ENCODE measurements at regions not wholly inside any gene's neighbourhood (a gene's known extent, or its start where the extent isn't known, plus 50 kb on each side); places are given as distances from the start of the nearest gene placed in this dataset.

DNA sequence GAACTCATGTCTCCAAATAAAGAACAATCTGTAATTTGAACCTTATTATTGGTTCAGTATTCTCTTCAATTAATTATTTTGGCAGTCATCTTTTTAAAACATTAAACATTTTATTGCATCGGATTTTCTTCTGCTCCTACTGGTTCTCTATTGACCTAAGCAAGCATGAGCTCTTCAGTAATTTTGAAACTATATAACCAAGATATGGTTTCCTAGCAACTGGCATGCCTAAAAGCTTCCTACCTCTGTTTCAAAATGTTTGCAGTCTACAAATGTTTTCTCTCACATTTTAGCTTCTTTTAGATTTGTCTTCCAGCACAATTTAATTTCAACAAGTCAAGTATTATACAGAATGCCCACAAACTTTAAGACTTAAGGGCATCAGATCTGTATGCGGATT lies 371.3 kb downstream of the GPM6A start:
- DNase-seq = no peak
- Mint-ChIP-seq H3K4me1 (ENCODE audit: low read depth) (no peaks in the 10 kb centered on the region), H3K4me3 (no peak overlapping the region), H3K27ac (no peak overlapping the region), H3K9me3 (no peaks in the 10 kb centered on the region), H3K27me3 (no peaks in the 10 kb centered on the region), H3K36me3 (no peaks in the 10 kb centered on the region)
- intact Hi-C loops (cut with micrococcal nuclease) = no loop called here
- ChIA-PET CTCF (no interaction called here), POLR2A (no interaction called here)

DNA sequence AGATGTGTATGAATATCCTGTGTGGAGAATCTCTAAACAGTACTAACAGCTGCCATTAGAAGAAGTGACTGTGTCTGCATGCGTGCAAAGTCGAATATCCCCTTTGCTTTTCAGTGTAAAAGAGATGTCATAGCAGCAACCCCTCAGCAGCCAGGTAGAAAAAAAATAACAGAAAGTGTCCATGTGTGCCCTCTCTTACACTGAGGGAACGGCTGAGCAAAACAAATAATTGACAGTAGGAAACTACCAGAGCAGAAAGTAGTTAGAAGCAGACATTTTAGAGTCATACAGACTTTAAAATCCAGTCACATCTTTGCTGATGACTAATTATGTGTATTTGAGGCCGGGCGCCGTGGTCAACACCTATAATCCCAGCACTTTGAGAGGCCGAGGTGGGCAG lies 370.8 kb downstream of the GPM6A start:
- DNase-seq = no peak
- no peaks in the 10 kb centered on the region for H3K4me1 Mint-ChIP-seq (ENCODE audit: low read depth)
- ChIA-PET POLR2A (no interaction called here), CTCF (no interaction called here)
- H3K27me3 Mint-ChIP-seq = no peaks in the 10 kb centered on the region
- no peak overlapping the region for H3K27ac Mint-ChIP-seq
- intact Hi-C loops (cut with micrococcal nuclease) = no loop called here
- H3K36me3 Mint-ChIP-seq = no peaks in the 10 kb centered on the region
- no peak overlapping the region for H3K4me3 Mint-ChIP-seq
- no peaks in the 10 kb centered on the region for H3K9me3 Mint-ChIP-seq

DNA sequence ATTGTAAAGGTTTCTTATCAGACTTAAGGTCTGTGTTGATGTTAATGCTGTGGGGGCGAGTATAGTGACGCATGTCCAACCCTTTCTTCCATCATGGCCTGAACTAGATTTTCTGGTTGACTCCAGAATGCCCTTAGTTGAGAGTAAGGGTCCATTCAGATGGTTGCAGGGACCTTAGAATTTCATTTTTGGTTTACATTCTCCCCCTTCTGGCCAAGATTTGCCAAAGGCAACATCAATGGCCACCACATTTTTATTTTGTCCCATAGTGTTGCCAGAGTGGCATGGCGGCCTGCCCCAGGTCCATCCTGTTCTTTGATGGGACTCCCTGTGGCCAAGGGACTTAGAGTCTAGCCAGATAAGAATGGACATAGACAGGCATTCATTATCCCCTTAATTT lies 368.5 kb downstream of the GPM6A start:
- ChIA-PET POLR2A (no interaction called here), CTCF (no interaction called here)
- Mint-ChIP-seq H3K27ac (no peak overlapping the region), H3K4me1 (ENCODE audit: low read depth) (no peaks in the 10 kb centered on the region), H3K36me3 (no peaks in the 10 kb centered on the region), H3K4me3 (no peak overlapping the region), H3K27me3 (no peaks in the 10 kb centered on the region), H3K9me3 (no peaks in the 10 kb centered on the region)
- intact Hi-C loops (cut with micrococcal nuclease) = no loop called here
- DNase-seq = no peak

DNA sequence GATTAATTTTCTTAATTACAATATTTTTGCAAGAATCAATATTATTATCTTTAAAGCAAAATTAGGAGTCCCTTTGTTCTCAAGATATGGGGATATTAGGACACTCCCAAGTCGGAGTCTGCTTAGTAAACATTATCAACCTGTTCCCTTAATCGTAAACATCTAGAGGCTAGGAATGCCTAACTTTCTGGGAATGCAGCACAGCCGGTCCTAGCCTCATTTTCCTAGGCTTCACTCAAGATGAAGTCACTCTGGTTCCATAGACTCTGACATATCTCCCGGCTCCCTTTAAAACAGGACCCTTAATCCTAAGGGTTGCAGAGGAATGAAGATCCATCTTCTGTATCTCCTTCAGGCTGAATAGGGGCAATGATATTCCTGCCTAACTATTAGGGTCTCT lies 367.6 kb downstream of the GPM6A start:
- Mint-ChIP-seq H3K36me3 (no peaks in the 10 kb centered on the region), H3K4me3 (no peak overlapping the region), H3K27ac (no peak overlapping the region), H3K27me3 (no peaks in the 10 kb centered on the region), H3K4me1 (ENCODE audit: low read depth) (no peaks in the 10 kb centered on the region), H3K9me3 (no peaks in the 10 kb centered on the region)
- intact Hi-C loops (cut with micrococcal nuclease) = no loop called here
- ChIA-PET POLR2A (no interaction called here), CTCF (no interaction called here)
- DNase-seq = no peak

DNA sequence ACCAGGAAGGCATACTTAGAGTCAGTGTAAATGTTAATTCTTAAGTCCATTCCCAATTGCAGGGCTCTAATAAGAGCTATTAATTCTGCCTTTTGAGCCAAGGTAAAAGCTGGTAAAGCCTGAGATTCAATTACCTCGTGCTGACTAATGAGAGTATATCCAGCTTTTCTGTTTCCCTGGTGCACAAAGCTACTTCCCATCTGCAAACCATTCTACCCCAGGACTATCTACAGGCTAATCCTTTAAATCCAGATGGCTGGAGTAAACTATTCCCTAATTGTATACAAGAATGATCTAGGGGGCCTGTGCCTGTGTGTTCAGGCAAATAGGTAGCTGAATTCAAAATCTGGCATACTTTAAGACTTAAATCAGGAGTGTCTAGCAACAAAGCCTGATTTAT lies 365.0 kb downstream of the GPM6A start:
- Mint-ChIP-seq H3K9me3 (no peaks in the 10 kb centered on the region), H3K27ac (no peak overlapping the region), H3K4me1 (ENCODE audit: low read depth) (no peaks in the 10 kb centered on the region), H3K27me3 (no peaks in the 10 kb centered on the region), H3K4me3 (no peak overlapping the region), H3K36me3 (no peaks in the 10 kb centered on the region)
- intact Hi-C loops (cut with micrococcal nuclease) = no loop called here
- ChIA-PET POLR2A (no interaction called here), CTCF (no interaction called here)
- DNase-seq = no peak

DNA sequence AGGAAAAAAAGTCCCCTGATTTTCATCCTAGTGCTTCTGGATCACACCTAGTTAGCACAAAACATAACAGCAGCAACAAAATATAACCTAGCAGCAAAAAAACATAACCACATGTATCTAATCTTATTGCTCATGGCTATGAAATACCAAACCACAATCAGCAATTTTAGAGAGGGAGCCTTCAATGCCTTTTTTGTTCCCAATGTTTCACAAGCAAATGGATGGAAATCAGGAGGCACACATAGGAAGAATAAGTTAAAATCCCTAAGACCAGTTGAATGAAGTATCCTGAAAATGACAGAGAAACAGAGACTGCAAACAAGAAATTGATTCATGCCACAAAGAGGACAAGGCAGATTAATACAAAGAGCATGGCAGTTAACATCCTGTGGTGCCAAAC lies 361.6 kb downstream of the GPM6A start:
- no peak overlapping the region for H3K27ac Mint-ChIP-seq
- H3K4me3 Mint-ChIP-seq = no peak overlapping the region
- DNase-seq = no peak
- POLR2A ChIA-PET = no interaction called here
- H3K4me1 Mint-ChIP-seq (ENCODE audit: low read depth) = no peaks in the 10 kb centered on the region
- CTCF ChIA-PET = no interaction called here
- no peaks in the 10 kb centered on the region for H3K9me3 Mint-ChIP-seq
- intact Hi-C loops (cut with micrococcal nuclease) = no loop called here
- H3K27me3 Mint-ChIP-seq = no peaks in the 10 kb centered on the region
- H3K36me3 Mint-ChIP-seq = no peaks in the 10 kb centered on the region

DNA sequence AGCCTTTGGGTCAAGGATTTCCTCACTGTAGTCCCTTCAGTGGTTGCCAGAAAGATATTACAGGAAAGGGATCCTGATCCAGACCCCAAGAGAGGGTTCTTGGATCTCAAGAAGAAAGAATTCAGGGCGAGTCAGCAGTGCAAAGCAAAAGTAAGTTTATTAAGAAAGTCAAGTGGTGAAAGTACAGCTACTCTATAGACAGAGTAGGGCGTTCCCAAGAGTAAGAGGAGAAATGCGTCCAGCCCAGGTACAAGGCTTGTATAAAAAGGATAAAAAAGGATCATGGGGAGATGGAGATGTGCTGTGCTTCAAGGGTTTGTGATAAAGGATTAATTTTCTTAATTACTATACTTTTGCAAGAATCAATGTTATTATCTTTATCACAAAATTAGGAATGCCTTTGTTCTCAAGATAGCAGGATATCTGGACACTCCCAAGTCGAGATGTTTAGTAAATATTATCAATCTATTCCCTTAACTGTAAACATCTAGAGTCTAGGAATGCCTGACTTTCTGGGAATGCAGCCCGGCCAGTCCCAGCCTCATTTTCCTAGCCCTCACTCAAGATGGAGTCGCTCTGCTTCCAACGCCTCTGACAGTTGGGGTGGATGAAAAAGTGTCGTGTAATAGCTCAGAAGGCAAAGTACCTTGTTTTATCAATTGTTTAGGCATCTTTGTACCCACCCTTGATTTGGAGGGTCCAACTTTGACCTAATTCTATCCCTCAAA lies 360.7 kb downstream of the GPM6A start:
- intact Hi-C loops (cut with micrococcal nuclease) = no loop called here
- Mint-ChIP-seq H3K36me3 (no peaks in the 10 kb centered on the region), H3K9me3 (no peaks in the 10 kb centered on the region), H3K4me3 (no peak overlapping the region), H3K27me3 (no peaks in the 10 kb centered on the region), H3K4me1 (ENCODE audit: low read depth) (no peaks in the 10 kb centered on the region), H3K27ac (no peak overlapping the region)
- ChIA-PET POLR2A (no interaction called here), CTCF (no interaction called here)
- DNase-seq = no peak

DNA sequence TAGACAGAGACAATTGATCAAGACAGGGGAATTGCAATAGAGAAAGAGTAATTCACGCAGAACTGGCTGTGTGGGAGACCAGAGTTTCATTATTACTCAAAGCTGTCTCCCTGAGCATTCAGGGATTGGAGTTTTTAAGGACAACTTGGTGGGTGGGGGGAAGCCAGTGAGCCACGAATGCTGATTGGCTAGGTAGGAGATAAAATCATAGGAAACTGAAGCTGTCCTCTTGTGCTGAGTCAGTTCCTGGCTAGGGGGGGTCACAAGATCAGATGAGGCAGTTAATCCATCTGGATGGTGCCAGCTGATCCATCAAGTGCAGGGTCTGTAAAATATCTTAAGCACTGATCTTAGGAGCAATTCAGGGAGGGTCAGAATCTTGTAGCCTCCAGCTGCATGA lies 358.6 kb downstream of the GPM6A start:
- no peaks in the 10 kb centered on the region for H3K4me1 Mint-ChIP-seq (ENCODE audit: low read depth)
- POLR2A ChIA-PET = no interaction called here
- DNase-seq = no peak
- no peak overlapping the region for H3K4me3 Mint-ChIP-seq
- H3K36me3 Mint-ChIP-seq = no peaks in the 10 kb centered on the region
- H3K27ac Mint-ChIP-seq = no peak overlapping the region
- CTCF ChIA-PET = no interaction called here
- intact Hi-C loops (cut with micrococcal nuclease) = no loop called here
- H3K27me3 Mint-ChIP-seq = no peaks in the 10 kb centered on the region
- no peaks in the 10 kb centered on the region for H3K9me3 Mint-ChIP-seq

DNA sequence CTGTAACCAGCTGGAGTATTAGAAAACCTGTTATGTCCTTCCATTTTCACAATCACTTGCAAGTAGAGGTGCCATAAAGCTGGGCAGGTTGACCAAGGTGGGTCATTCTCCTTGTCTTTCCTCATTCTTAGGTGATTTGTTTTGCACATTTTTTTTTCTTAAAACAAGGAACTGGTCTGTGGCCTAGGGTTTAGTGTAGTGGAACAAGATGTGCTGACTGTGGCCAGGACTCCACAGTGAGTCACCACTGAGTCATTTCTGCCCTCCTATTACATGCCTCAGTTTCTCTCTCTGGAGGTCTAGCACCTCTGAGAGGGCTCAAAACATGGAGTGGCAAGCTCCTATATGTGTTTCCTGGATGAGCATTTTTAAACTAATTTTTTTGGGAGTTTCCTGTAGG lies 355.9 kb downstream of the GPM6A start:
- Mint-ChIP-seq H3K27ac (no peak overlapping the region), H3K4me1 (ENCODE audit: low read depth) (no peaks in the 10 kb centered on the region), H3K4me3 (no peak overlapping the region), H3K27me3 (no peaks in the 10 kb centered on the region), H3K9me3 (no peaks in the 10 kb centered on the region), H3K36me3 (no peaks in the 10 kb centered on the region)
- CTCF ChIA-PET = no interaction called here
- DNase-seq = no peak
- intact Hi-C loops (cut with micrococcal nuclease) = no loop called here
- POLR2A ChIA-PET = no interaction called here

DNA sequence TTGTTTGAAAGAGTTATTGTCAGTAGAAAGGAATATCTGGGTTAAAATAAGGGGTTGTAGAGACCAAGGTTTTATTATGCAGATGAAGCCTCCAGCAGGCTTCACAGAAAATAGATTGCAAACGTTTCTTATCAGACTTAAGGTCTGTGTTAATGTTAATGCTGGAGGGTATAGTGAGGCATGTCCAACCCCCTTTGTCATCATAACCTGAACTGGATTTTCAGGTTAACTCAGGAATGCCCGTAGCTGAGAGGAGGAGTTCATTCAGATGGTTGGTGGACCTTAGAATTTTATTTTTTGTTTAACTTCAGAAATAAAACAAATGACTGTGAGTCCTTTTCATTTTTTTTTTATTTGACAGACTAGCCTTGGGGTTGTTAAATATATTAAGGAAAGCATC lies 354.1 kb downstream of the GPM6A start:
- ChIA-PET POLR2A (no interaction called here), CTCF (interaction anchor here (0.6 kb wide), 1 partner anchor 75 kb away, joined by 3 read pairs; no protein-coding TSS in a partner anchor)
- no peak for DNase-seq
- Mint-ChIP-seq H3K4me3 (no peak overlapping the region), H3K27me3 (no peaks in the 10 kb centered on the region), H3K27ac (no peak overlapping the region), H3K9me3 (no peaks in the 10 kb centered on the region), H3K36me3 (no peaks in the 10 kb centered on the region), H3K4me1 (ENCODE audit: low read depth) (no peaks in the 10 kb centered on the region)
- intact Hi-C loops (cut with micrococcal nuclease) = no loop called here

DNA sequence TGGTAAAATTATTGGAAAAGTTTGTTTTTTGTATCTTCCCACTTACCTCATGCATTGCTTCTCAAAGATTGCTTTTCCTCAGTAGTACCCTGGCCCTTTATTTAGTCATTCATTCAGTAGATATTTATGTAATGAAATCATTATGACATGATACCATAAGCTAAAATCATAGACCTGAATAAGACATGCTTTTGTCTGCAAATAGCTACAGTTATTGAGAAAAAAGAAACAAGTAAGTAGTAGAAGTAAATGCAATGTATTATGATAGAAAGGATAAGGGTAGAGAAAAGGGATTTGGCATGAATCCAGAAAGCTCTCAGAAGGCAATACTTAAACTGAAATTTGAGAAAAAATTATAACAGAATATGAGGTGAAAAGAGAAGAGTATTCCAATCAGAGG lies 352.5 kb downstream of the GPM6A start:
- no peaks in the 10 kb centered on the region for H3K36me3 Mint-ChIP-seq
- no peak overlapping the region for H3K27ac Mint-ChIP-seq
- intact Hi-C loops (cut with micrococcal nuclease) = no loop called here
- no peak for DNase-seq
- ChIA-PET POLR2A (no interaction called here), CTCF (no interaction called here)
- H3K4me3 Mint-ChIP-seq = no peak overlapping the region
- H3K9me3 Mint-ChIP-seq = no peaks in the 10 kb centered on the region
- H3K27me3 Mint-ChIP-seq = no peaks in the 10 kb centered on the region
- no peaks in the 10 kb centered on the region for H3K4me1 Mint-ChIP-seq (ENCODE audit: low read depth)

DNA sequence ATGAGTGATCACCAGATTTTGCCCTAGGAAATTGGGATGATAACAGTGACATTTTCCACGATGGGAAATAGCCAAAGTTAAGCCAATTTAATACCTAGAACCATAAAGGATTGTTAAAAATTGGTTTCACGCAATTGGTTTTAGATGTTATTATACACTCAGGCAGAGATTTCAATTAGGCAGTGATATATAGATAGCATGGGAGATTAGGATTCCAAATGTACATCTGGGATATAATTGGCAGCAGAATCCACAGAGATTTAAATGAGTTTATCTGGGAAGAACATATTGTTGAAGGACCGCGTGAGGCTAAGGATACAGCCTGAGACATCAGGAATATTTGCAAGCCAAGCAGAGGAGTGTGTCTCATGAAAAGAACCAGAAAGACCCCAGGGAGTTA lies 351.6 kb downstream of the GPM6A start:
- intact Hi-C loops (cut with micrococcal nuclease) = no loop called here
- no peaks in the 10 kb centered on the region for H3K36me3 Mint-ChIP-seq
- no peaks in the 10 kb centered on the region for H3K9me3 Mint-ChIP-seq
- no peak overlapping the region for H3K27ac Mint-ChIP-seq
- ChIA-PET POLR2A (no interaction called here), CTCF (no interaction called here)
- DNase-seq = no peak
- no peaks in the 10 kb centered on the region for H3K4me1 Mint-ChIP-seq (ENCODE audit: low read depth)
- no peak overlapping the region for H3K4me3 Mint-ChIP-seq
- no peaks in the 10 kb centered on the region for H3K27me3 Mint-ChIP-seq

DNA sequence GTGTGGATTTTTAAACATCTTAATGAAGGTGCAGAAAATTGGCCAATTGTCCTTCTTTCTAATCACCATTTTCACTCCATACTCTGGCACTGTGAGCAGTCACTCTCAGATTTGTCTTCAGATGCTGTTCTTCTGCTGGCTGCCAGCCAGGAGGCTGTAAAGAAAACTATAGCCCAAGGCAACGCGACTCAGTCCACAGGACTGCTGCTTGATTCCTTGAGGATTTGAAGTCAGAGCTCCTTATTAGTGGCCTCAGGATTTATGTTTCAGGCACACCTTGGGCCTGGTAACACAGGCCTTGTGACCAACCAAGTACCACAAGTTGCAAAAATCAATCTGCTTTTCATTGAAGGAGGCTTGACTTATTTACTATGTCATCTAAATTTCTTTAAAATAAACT lies 342.6 kb downstream of the GPM6A start:
- no peak for DNase-seq
- H3K4me3 Mint-ChIP-seq = no peak overlapping the region
- H3K4me1 Mint-ChIP-seq (ENCODE audit: low read depth) = no peaks in the 10 kb centered on the region
- H3K27me3 Mint-ChIP-seq = no peaks in the 10 kb centered on the region
- ChIA-PET POLR2A (no interaction called here), CTCF (no interaction called here)
- intact Hi-C loops (cut with micrococcal nuclease) = no loop called here
- no peak overlapping the region for H3K27ac Mint-ChIP-seq
- H3K9me3 Mint-ChIP-seq = peaks cover 11% of the 10 kb centered on the region
- H3K36me3 Mint-ChIP-seq = no peaks in the 10 kb centered on the region

DNA sequence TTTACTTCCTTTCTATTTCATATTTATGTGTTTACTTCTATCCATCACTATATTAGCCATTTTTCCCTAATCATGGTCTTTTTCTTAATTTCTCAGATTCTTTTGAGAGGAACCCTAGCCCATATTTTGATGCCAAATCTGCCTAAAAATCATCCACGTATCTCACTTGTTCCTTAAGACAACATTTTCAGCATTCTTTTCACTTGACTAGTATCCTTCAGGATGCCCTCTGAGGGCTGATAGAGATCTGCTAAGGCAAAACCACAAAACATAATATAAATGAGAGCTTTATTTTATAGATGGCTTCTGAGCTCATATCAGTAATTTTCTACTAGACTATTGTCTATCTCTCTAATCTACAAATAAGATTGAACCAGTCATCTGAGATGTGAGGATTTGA lies 341.9 kb downstream of the GPM6A start:
- no peak for DNase-seq
- POLR2A ChIA-PET = no interaction called here
- peaks cover 11% of the 10 kb centered on the region for H3K9me3 Mint-ChIP-seq
- H3K4me1 Mint-ChIP-seq (ENCODE audit: low read depth) = no peaks in the 10 kb centered on the region
- H3K27me3 Mint-ChIP-seq = no peaks in the 10 kb centered on the region
- CTCF ChIA-PET = no interaction called here
- intact Hi-C loops (cut with micrococcal nuclease) = no loop called here
- no peaks in the 10 kb centered on the region for H3K36me3 Mint-ChIP-seq
- H3K27ac Mint-ChIP-seq = no peak overlapping the region
- no peak overlapping the region for H3K4me3 Mint-ChIP-seq
